Tibial nerve (tissue), 4 donors: ENCODE measurements at regions not wholly inside any gene's neighbourhood (a gene's known extent, or its start where the extent isn't known, plus 50 kb on each side); places are given as distances from the start of the nearest gene placed in this dataset.

Experiments
- DNase-seq, 2 donors: peaks; one replicate each; pipeline ENCODE4 v3.0.0-alpha.2; 2019; ENCODE audit warnings: low spot score in 2 of 2
- H3K27ac ChIP-seq, 4 donors: fragments of 200-600 bp; sonication (generic) in 3 of 4; one replicate each; pipeline ENCODE4 v1.5.1; 2017 to 2019; ENCODE audit warnings: mild to moderate bottlenecking in 1 of 4
- H3K27me3 ChIP-seq, 2 donors: fragments of 200-600 bp; sonication (generic) in 1 of 2; one replicate each; pipeline versions ENCODE4 v1.5.1 to v1.6.0; 2017 to 2019
- H3K36me3 ChIP-seq, 3 donors: fragments of 200-600 bp; sonication (generic); one replicate each; pipeline ENCODE4 v1.5.1; 2018 to 2019
- H3K4me1 ChIP-seq, 4 donors: fragments of 200-600 bp; sonication (generic) in 3 of 4; one replicate each; pipeline ENCODE4 v1.5.1; 2017 to 2019
- H3K4me3 ChIP-seq, 4 donors: fragments of 200-600 bp; sonication (generic) in 3 of 4; one replicate each; pipeline ENCODE4 v1.5.1; 2017 to 2019; ENCODE audit warnings: mild to moderate bottlenecking in 1 of 4, moderate library complexity in 1 of 4
- H3K9me3 ChIP-seq, 4 donors: fragments of 200-600 bp; sonication (generic) in 3 of 4; one replicate each; pipeline ENCODE4 v1.5.1; 2017 to 2019
- CTCF ChIP-seq, 5 experiments: fragments of 200-600 bp in 3 of 5; fragments of 450-650 bp in 2 of 5; sonication (generic) in 3 of 5; IDR thresholded peaks; one replicate each; pipeline ENCODE4 v1.5.1; 2016 to 2019; ENCODE audit warnings: antibody characterized with exemption in 5 of 5, mild to moderate bottlenecking in 3 of 5, moderate library complexity in 2 of 5
- EP300 ChIP-seq, 2 donors: sonication (generic); formaldehyde crosslinking; IDR thresholded peaks; one replicate each; pipeline ENCODE4 v1.6.1; 2017; ENCODE audit warnings: antibody characterized with exemption in 2 of 2, mild to moderate bottlenecking in 1 of 2
- POLR2A ChIP-seq, 2 donors: fragments of 450-650 bp; IDR thresholded peaks; one replicate each; pipeline ENCODE4 v1.6.1; 2017; ENCODE audit warnings: antibody characterized with exemption in 2 of 2, mild to moderate bottlenecking in 2 of 2, moderate library complexity in 2 of 2
- WGBS, 2 donors: methylation state at CpG; one replicate each; pipeline ENCODE4 v1.1.5; 2018; 5-methylcytosine and 5-hydroxymethylcytosine counted together

GRCh38 chr2:7911196-7911595, 770.7 kb upstream of the ID2 start:
- WGBS, 2 donors, result 92 to 93% methylated on average over 2 of the region's 2 CpGs
- H3K4me1 ChIP-seq, result no peaks in the 10 kb centered on the region
- H3K36me3 ChIP-seq, result no peaks in the 10 kb centered on the region
- TF ChIP-seq POLR2A (IDR thresholded peaks at IDR 0.05) (no peak), EP300 (IDR thresholded peaks at IDR 0.05) (no peak), CTCF (IDR thresholded peaks at IDR 0.05) (no peak)
- no peaks in the 10 kb centered on the region for H3K27me3 ChIP-seq
- no peak overlapping the region for H3K4me3 ChIP-seq
- no peak overlapping the region for H3K27ac ChIP-seq
- H3K9me3 ChIP-seq, result no peaks in the 10 kb centered on the region
- no peak for DNase-seq

GRCh38 chr2:7913974-7914373, 767.9 kb upstream of the ID2 start:
- no peak for DNase-seq
- 46 to 64% methylated on average over 10 of the region's 10 CpGs for WGBS, 2 donors
- no peaks in the 10 kb centered on the region for H3K9me3 ChIP-seq
- no peaks in the 10 kb centered on the region for H3K4me1 ChIP-seq
- H3K27me3 ChIP-seq, result no peaks in the 10 kb centered on the region
- no peak for TF ChIP-seq EP300 (IDR thresholded peaks at IDR 0.05)
- no peak for TF ChIP-seq POLR2A (IDR thresholded peaks at IDR 0.05)
- TF ChIP-seq CTCF (IDR thresholded peaks at IDR 0.05), result no peak
- H3K4me3 ChIP-seq, result no peak overlapping the region
- no peak overlapping the region for H3K27ac ChIP-seq
- no peaks in the 10 kb centered on the region for H3K36me3 ChIP-seq

- Histone ChIP-seq H3K9me3 (no peaks in the 10 kb centered on the region), H3K27ac (no peak overlapping the region), H3K36me3 (no peaks in the 10 kb centered on the region), H3K4me3 (peak overlapping the region in 1 of 4 donors; percentile 27), H3K4me1 (no peaks in the 10 kb centered on the region), H3K27me3 (no peaks in the 10 kb centered on the region)
- DNase-seq, result no peak
- 66% methylated on average over 14 of the region's 14 CpGs for WGBS, 2 donors
- no peak for TF ChIP-seq EP300 (IDR thresholded peaks at IDR 0.05)
- TF ChIP-seq CTCF (IDR thresholded peaks at IDR 0.05), result no peak
Observed at GRCh38 chr2:7915302-7916091, 766.4 kb upstream of the ID2 start.

GRCh38 chr2:7916670-7917069, 765.2 kb upstream of the ID2 start:
- no peaks in the 10 kb centered on the region for H3K27me3 ChIP-seq
- H3K4me1 ChIP-seq, result no peaks in the 10 kb centered on the region
- no peak overlapping the region for H3K27ac ChIP-seq
- H3K9me3 ChIP-seq, result no peaks in the 10 kb centered on the region
- no peak for DNase-seq
- 93 to 98% methylated on average over 2 of the region's 2 CpGs for WGBS, 2 donors
- TF ChIP-seq POLR2A (IDR thresholded peaks at IDR 0.05) (no peak), EP300 (IDR thresholded peaks at IDR 0.05) (no peak)
- no peak overlapping the region for H3K4me3 ChIP-seq
- H3K36me3 ChIP-seq, result no peaks in the 10 kb centered on the region

GRCh38 chr2:7919510-7919909, 762.3 kb upstream of the ID2 start:
- no peak for DNase-seq
- no peaks in the 10 kb centered on the region for H3K4me1 ChIP-seq
- 96 to 97% methylated on average over 8 of the region's 8 CpGs for WGBS, 2 donors
- peaks cover 0 to 3% (median 0%) of the 10 kb centered on the region in 4 donors for H3K9me3 ChIP-seq
- no peak for TF ChIP-seq CTCF (IDR thresholded peaks at IDR 0.05)
- no peak for TF ChIP-seq POLR2A (IDR thresholded peaks at IDR 0.05)
- no peak for TF ChIP-seq EP300 (IDR thresholded peaks at IDR 0.05)
- no peaks in the 10 kb centered on the region for H3K36me3 ChIP-seq
- no peaks in the 10 kb centered on the region for H3K27me3 ChIP-seq
- no peak overlapping the region for H3K4me3 ChIP-seq
- H3K27ac ChIP-seq, result no peak overlapping the region
